ENCODE measurements at regions not wholly inside any gene's neighbourhood (a gene's known extent, or its start where the extent isn't known, plus 50 kb on each side); places are given as distances from the start of the nearest gene placed in this dataset.

- TF ChIP-seq TCF4 (CRISPR knock-in tag; IDR thresholded peaks at IDR 0.05; ENCODE audit: borderline replicate concordance) (no peak), SNAI2 (CRISPR knock-in tag; IDR thresholded peaks at IDR 0.05) (no peak)
These were observed 173.4 kb upstream of the SGCD start (continued) for GRCh38 chr5:156153602-156154001.

DNA sequence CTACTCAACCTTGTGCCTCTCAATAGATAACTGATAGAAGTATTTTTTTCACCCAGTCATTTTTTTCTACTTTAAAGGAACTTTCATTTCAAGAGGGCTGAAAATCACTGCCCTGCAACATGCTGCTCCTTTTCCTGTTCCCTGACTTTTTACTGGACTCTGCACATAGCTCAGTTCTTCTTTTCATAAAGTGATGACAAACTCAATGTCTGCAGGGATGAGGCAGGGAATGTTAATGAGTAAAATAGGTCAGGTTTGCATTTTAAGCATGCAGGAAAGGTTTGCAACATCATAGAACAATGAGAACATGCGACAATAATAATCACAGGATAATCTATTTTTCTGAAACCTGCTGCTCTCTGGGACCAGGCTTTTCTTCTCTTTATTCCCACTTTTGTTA is 172.2 kb upstream of the SGCD start:
- TF ChIP-seq ARNTL (CRISPR knock-in tag; IDR thresholded peaks at IDR 0.05; ENCODE audit: borderline replicate concordance, low read depth) (no peak), ZNF565 (CRISPR knock-in tag; conservative IDR thresholded peaks at IDR 0.05; ENCODE audit: low read depth) (no peak), BACH2 (CRISPR knock-in tag; IDR thresholded peaks at IDR 0.05; ENCODE audit: borderline replicate concordance) (no peak), PPARA (CRISPR knock-in tag; IDR thresholded peaks at IDR 0.05; ENCODE audit: borderline replicate concordance) (no peak), CSRNP3 (CRISPR knock-in tag; IDR thresholded peaks at IDR 0.05) (no peak), OSR1 (CRISPR knock-in tag; IDR thresholded peaks at IDR 0.05) (no peak), TSHZ2 (CRISPR knock-in tag; IDR thresholded peaks at IDR 0.05) (no peak), RARB (CRISPR knock-in tag; IDR thresholded peaks at IDR 0.05) (no peak), GLIS3 (CRISPR knock-in tag; IDR thresholded peaks at IDR 0.05) (no peak), ESRRG (CRISPR knock-in tag; IDR thresholded peaks at IDR 0.05) (no peak), TOX (CRISPR knock-in tag; IDR thresholded peaks at IDR 0.05; ENCODE audit: borderline replicate concordance) (no peak), PATZ1 (CRISPR knock-in tag; IDR thresholded peaks at IDR 0.05; ENCODE audit: borderline replicate concordance) (no peak), SNAI2 (CRISPR knock-in tag; IDR thresholded peaks at IDR 0.05) (no peak), ZFP30 (CRISPR knock-in tag; IDR thresholded peaks at IDR 0.05) (no peak), CSDC2 (CRISPR knock-in tag; IDR thresholded peaks at IDR 0.05) (no peak), ZNF70 (CRISPR knock-in tag; IDR thresholded peaks at IDR 0.05) (no peak)
- TF ChIP-seq, protein P1, sequence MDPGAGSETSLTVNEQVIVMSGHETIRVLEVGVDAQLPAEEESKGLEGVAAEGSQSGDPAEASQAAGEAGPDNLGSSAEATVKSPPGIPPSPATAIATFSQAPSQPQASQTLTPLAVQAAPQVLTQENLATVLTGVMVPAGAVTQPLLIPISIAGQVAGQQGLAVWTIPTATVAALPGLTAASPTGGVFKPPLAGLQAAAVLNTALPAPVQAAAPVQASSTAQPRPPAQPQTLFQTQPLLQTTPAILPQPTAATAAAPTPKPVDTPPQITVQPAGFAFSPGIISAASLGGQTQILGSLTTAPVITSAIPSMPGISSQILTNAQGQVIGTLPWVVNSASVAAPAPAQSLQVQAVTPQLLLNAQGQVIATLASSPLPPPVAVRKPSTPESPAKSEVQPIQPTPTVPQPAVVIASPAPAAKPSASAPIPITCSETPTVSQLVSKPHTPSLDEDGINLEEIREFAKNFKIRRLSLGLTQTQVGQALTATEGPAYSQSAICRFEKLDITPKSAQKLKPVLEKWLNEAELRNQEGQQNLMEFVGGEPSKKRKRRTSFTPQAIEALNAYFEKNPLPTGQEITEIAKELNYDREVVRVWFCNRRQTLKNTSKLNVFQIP (CRISPR knock-in tag; IDR thresholded peaks at IDR 0.05; ENCODE audit: borderline replicate concordance, low read depth): no peak
- TF ChIP-seq, protein P2, sequence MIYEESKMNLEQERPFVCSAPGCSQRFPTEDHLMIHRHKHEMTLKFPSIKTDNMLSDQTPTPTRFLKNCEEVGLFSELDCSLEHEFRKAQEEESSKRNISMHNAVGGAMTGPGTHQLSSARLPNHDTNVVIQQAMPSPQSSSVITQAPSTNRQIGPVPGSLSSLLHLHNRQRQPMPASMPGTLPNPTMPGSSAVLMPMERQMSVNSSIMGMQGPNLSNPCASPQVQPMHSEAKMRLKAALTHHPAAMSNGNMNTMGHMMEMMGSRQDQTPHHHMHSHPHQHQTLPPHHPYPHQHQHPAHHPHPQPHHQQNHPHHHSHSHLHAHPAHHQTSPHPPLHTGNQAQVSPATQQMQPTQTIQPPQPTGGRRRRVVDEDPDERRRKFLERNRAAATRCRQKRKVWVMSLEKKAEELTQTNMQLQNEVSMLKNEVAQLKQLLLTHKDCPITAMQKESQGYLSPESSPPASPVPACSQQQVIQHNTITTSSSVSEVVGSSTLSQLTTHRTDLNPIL (CRISPR knock-in tag; IDR thresholded peaks at IDR 0.05; ENCODE audit: low read depth): no peak
- no peak for ATAC-seq

GRCh38 chr5:156155598-156155997 is 171.4 kb upstream of the SGCD start:
- no peak for ATAC-seq
- no peak for TF ChIP-seq PPARA (CRISPR knock-in tag; IDR thresholded peaks at IDR 0.05; ENCODE audit: borderline replicate concordance)
- TF ChIP-seq ZNF70 (CRISPR knock-in tag; IDR thresholded peaks at IDR 0.05): no peak
- TF ChIP-seq ZC3H10 (CRISPR knock-in tag; IDR thresholded peaks at IDR 0.05): no peak
- no peak for TF ChIP-seq PATZ1 (CRISPR knock-in tag; IDR thresholded peaks at IDR 0.05; ENCODE audit: borderline replicate concordance)
- TF ChIP-seq ESRRG (CRISPR knock-in tag; IDR thresholded peaks at IDR 0.05): no peak
- no peak for TF ChIP-seq CSRNP3 (CRISPR knock-in tag; IDR thresholded peaks at IDR 0.05)
- TF ChIP-seq, protein P2 (CRISPR knock-in tag; IDR thresholded peaks at IDR 0.05; ENCODE audit: low read depth): no peak
- no peak for TF ChIP-seq CSDC2 (CRISPR knock-in tag; IDR thresholded peaks at IDR 0.05)
- no peak for TF ChIP-seq ZNF565 (CRISPR knock-in tag; conservative IDR thresholded peaks at IDR 0.05; ENCODE audit: low read depth)
- no peak for TF ChIP-seq SNAI2 (CRISPR knock-in tag; IDR thresholded peaks at IDR 0.05)
- TF ChIP-seq OSR1 (CRISPR knock-in tag; IDR thresholded peaks at IDR 0.05): no peak
- no peak for TF ChIP-seq TCF4 (CRISPR knock-in tag; IDR thresholded peaks at IDR 0.05; ENCODE audit: borderline replicate concordance)
- TF ChIP-seq ZFP3 (CRISPR knock-in tag; IDR thresholded peaks at IDR 0.05): no peak
- no peak for TF ChIP-seq BACH2 (CRISPR knock-in tag; IDR thresholded peaks at IDR 0.05; ENCODE audit: borderline replicate concordance)
- no peak for TF ChIP-seq ARNTL (CRISPR knock-in tag; IDR thresholded peaks at IDR 0.05; ENCODE audit: borderline replicate concordance, low read depth)
- TF ChIP-seq ZFP30 (CRISPR knock-in tag; IDR thresholded peaks at IDR 0.05): no peak
- no peak for TF ChIP-seq GLIS3 (CRISPR knock-in tag; IDR thresholded peaks at IDR 0.05)

All from SK-N-SH treated with all-trans-retinoic acid at 6 μM for 48 hours (cell line).